Transverse colon (tissue), 3 donors: ENCODE measurements at regions not wholly inside any gene's neighbourhood (a gene's known extent, or its start where the extent isn't known, plus 50 kb on each side); places are given as distances from the start of the nearest gene placed in this dataset.

Experiments
- EP300 ChIP-seq: sonication (generic); formaldehyde crosslinking; IDR thresholded peaks from one replicate; pipeline ENCODE4 v1.6.1; 2017; ENCODE audit warnings: antibody characterized with exemption, low read depth
- POLR2A ChIP-seq: fragments of 450-650 bp; IDR thresholded peaks from one replicate; pipeline ENCODE4 v1.6.1; 2016; ENCODE audit warnings: antibody characterized with exemption, mild to moderate bottlenecking, moderate library complexity
- TF ChIP-seq, protein P1 (sequence below), 5 experiments: fragments of 200-600 bp in 3 of 5; fragments of 450-650 bp in 2 of 5; sonication (generic) in 3 of 5; IDR thresholded peaks; 1 replicate in 2 of 5; 2 replicates in 3 of 5; pipeline ENCODE4 v1.5.1; 2016 to 2017; ENCODE audit warnings: antibody characterized with exemption in 5 of 5, inconsistent platforms in 3 of 5, mild to moderate bottlenecking in 2 of 5, moderate library complexity in 1 of 5

DNA sequence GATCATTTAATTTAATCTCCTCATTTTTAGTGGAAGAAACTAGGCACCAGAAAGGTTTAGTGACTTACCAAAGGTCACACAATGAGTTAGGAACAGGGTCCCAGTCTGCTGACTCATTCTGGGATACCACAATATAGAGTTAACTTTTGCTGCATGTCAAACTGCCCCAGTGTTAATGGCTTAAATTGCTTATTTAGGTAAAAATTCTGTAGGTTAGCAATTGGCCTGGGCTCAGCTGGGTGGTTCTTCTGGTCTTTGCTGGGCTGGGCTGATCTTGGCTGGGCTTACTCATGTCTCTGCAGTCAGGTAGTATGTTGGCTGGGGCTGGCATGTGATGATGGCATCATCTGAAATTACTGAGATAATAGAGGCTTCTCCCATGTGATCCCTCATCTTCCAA is 111.6 kb downstream of the EMX2 start:
- TF ChIP-seq, protein P1, sequence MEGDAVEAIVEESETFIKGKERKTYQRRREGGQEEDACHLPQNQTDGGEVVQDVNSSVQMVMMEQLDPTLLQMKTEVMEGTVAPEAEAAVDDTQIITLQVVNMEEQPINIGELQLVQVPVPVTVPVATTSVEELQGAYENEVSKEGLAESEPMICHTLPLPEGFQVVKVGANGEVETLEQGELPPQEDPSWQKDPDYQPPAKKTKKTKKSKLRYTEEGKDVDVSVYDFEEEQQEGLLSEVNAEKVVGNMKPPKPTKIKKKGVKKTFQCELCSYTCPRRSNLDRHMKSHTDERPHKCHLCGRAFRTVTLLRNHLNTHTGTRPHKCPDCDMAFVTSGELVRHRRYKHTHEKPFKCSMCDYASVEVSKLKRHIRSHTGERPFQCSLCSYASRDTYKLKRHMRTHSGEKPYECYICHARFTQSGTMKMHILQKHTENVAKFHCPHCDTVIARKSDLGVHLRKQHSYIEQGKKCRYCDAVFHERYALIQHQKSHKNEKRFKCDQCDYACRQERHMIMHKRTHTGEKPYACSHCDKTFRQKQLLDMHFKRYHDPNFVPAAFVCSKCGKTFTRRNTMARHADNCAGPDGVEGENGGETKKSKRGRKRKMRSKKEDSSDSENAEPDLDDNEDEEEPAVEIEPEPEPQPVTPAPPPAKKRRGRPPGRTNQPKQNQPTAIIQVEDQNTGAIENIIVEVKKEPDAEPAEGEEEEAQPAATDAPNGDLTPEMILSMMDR (IDR thresholded peaks at IDR 0.05) = no peak
- TF ChIP-seq POLR2A = no peak
- TF ChIP-seq EP300 = no peak
